GM23338 (cell line): ENCODE measurements at regions not wholly inside any gene's neighbourhood (a gene's known extent, or its start where the extent isn't known, plus 50 kb on each side); places are given as distances from the start of the nearest gene placed in this dataset.

Source experiments
- ATAC-seq: fragments of 200-7000 bp; cut with Tn5 transposase; 3 replicates; pipeline ENCODE4 v1.9.1; 2020
- DNase-seq: peaks from one replicate; pipeline ENCODE4 v3.0.0-alpha.2; 2015; ENCODE audit warnings: low spot score
- H2AFZ ChIP-seq: fragments of 200-600 bp; sonication (generic); 2 replicates; pipeline ENCODE4 v1.8.0; 2016; ENCODE audit warnings: antibody characterized with exemption, mild to moderate bottlenecking, moderate library complexity
- H3F3A ChIP-seq: fragments of 200-600 bp; sonication (generic); replicated peaks from 2 replicates; pipeline ENCODE4 v1.8.0; 2017; ENCODE audit warnings: antibody characterized with exemption, mixed run types, low read depth
- H3K27ac ChIP-seq: fragments of 200-600 bp; sonication (generic); 2 replicates; pipeline ENCODE4 v1.6.1; 2016; ENCODE audit warnings: low read depth
- H3K27me3 ChIP-seq: fragments of 200-600 bp; sonication (generic); 2 replicates; pipeline ENCODE4 v1.8.0; 2016; ENCODE audit warnings: mild to moderate bottlenecking, mixed run types, moderate library complexity; ENCODE audit not compliant: insufficient read depth
- H3K36me3 ChIP-seq: fragments of 200-600 bp; sonication (generic); 2 replicates; pipeline ENCODE4 v1.8.0; 2016; ENCODE audit warnings: mild to moderate bottlenecking; ENCODE audit not compliant: insufficient read depth
- H3K4me1 ChIP-seq: fragments of 200-600 bp; sonication (generic); 2 replicates; pipeline ENCODE4 v1.8.0; 2016; ENCODE audit warnings: mild to moderate bottlenecking, moderate library complexity; ENCODE audit not compliant: insufficient read depth
- H3K4me2 ChIP-seq: fragments of 200-600 bp; sonication (generic); 2 replicates; pipeline ENCODE4 v1.7.1; 2017; ENCODE audit warnings: mixed run types
- H3K4me3 ChIP-seq: fragments of 200-600 bp; sonication (generic); 2 replicates; pipeline ENCODE4 v1.6.1; 2016; ENCODE audit warnings: mixed run types
- H3K79me2 ChIP-seq: fragments of 200-600 bp; sonication (generic); replicated peaks from 2 replicates; pipeline ENCODE4 v1.8.0; 2017; ENCODE audit warnings: mild to moderate bottlenecking; ENCODE audit not compliant: insufficient read depth
- H3K9me2 ChIP-seq: fragments of 200-600 bp; sonication (generic); 2 replicates; pipeline ENCODE4 v1.8.0; 2017; ENCODE audit not compliant: insufficient read depth
- H4K20me1 ChIP-seq: fragments of 200-600 bp; sonication (generic); replicated peaks from 2 replicates; pipeline ENCODE4 v1.8.0; 2017; ENCODE audit warnings: mild to moderate bottlenecking; ENCODE audit not compliant: insufficient read depth
- H3K27ac Mint-ChIP-seq: 2 replicates; pipeline ENCODE4 v1.8.0; 2020; ENCODE audit warnings: inconsistent platforms, mild to moderate bottlenecking, moderate library complexity, mixed read lengths
- H3K27me3 Mint-ChIP-seq: 3 replicates; pipeline ENCODE4 v1.8.0; 2022; ENCODE audit warnings: low read depth, mild to moderate bottlenecking, moderate library complexity, mixed read lengths, inconsistent platforms; ENCODE audit not compliant: insufficient read depth, poor library complexity
- H3K36me3 Mint-ChIP-seq: 3 replicates; pipeline ENCODE4 v1.8.0; 2021; ENCODE audit warnings: low read depth, mild to moderate bottlenecking, inconsistent platforms, moderate library complexity, mixed read lengths
- H3K4me1 Mint-ChIP-seq: 3 replicates; pipeline ENCODE4 v1.8.0; 2020; ENCODE audit warnings: mild to moderate bottlenecking, inconsistent platforms, mixed read lengths
- H3K4me3 Mint-ChIP-seq: 3 replicates; pipeline ENCODE4 v1.8.0; 2021; ENCODE audit warnings: moderate library complexity, mild to moderate bottlenecking, inconsistent platforms, mixed read lengths
- H3K9me3 Mint-ChIP-seq: 3 replicates; pipeline ENCODE4 v1.8.0; 2020; ENCODE audit warnings: moderate library complexity, mild to moderate bottlenecking, inconsistent platforms, mixed read lengths
- CREB1 ChIP-seq: fragments of 250-450 bp; sonication (Bioruptor Pico); IDR thresholded peaks from 2 replicates; pipeline ENCODE4 v1.5.0; 2020; ENCODE audit warnings: low read depth, mild to moderate bottlenecking, moderate library complexity
- CTCF ChIP-seq, 2 experiments: fragments of 200-600 bp in 1 of 2; sonication (generic) in 1 of 2; conservative IDR thresholded peaks; 2 replicates each; pipeline versions ENCODE4 v1.5.1 to v1.6.1; 2016 to 2017; ENCODE audit warnings: antibody characterized with exemption in 2 of 2, low read depth in 2 of 2, mild to moderate bottlenecking in 2 of 2, moderate library complexity in 1 of 2
- ETS1 ChIP-seq: IDR thresholded peaks from 2 replicates; pipeline ENCODE4 v1.6.1; 2016; ENCODE audit warnings: antibody characterized with exemption
- EZH2 ChIP-seq: fragments of 200-600 bp; sonication (generic); IDR thresholded peaks from one replicate; pipeline ENCODE4 v1.8.0; 2017; ENCODE audit warnings: antibody characterized with exemption, mild to moderate bottlenecking, low read depth; ENCODE audit not compliant: unreplicated experiment
- JUNB ChIP-seq: IDR thresholded peaks from one replicate; pipeline ENCODE4 v1.6.1; 2016; ENCODE audit warnings: antibody characterized with exemption; ENCODE audit not compliant: unreplicated experiment
- NANOG ChIP-seq: IDR thresholded peaks from 2 replicates; pipeline ENCODE4 v1.6.1; 2016; ENCODE audit warnings: antibody characterized with exemption, borderline replicate concordance
- ZNF114 ChIP-seq: fragments of 250-450 bp; sonication (Bioruptor Pico); IDR thresholded peaks from 2 replicates; pipeline ENCODE4 v1.5.0; 2020; ENCODE audit warnings: mild to moderate bottlenecking, moderate library complexity
- ZNF462 ChIP-seq: fragments of 250-450 bp; sonication (Bioruptor Pico); IDR thresholded peaks from 2 replicates; pipeline ENCODE4 v1.5.0; 2020; ENCODE audit warnings: mild to moderate bottlenecking, moderate library complexity

- Mint-ChIP-seq H3K4me1 (peaks cover 7% of the 10 kb centered on the region; the same call in 2 of the 3 replicates), H3K36me3 (no peaks in the 10 kb centered on the region), H3K27ac (no peak overlapping the region), H3K9me3 (no peaks in the 10 kb centered on the region), H3K27me3 (peaks cover 3% of the 10 kb centered on the region), H3K4me3 (no peak overlapping the region)
- H4K20me1 ChIP-seq, result no peaks in the 10 kb centered on the region
- no peaks in the 10 kb centered on the region for H3K36me3 ChIP-seq
- TF ChIP-seq ZNF114 (CRISPR knock-in tag) (no peak), ETS1 (no peak), EZH2 (no peak), NANOG (no peak), ZNF462 (CRISPR knock-in tag) (no peak), CTCF (conservative IDR thresholded peaks at IDR 0.05; ENCODE audit: low read depth in 2 of 2) (no peak), CREB1 (CRISPR knock-in tag) (no peak), JUNB (no peak)
- H3K4me1 ChIP-seq, result peaks cover 8% of the 10 kb centered on the region
- H3F3A ChIP-seq, result no peaks in the 10 kb centered on the region
- no peak overlapping the region for H2AFZ ChIP-seq
- H3K4me3 ChIP-seq, result no peak overlapping the region
- H3K27me3 ChIP-seq, result no peaks in the 10 kb centered on the region
- no peak overlapping the region for H3K27ac ChIP-seq
- no peaks in the 10 kb centered on the region for H3K9me2 ChIP-seq
- no peaks in the 10 kb centered on the region for H3K79me2 ChIP-seq
- no peak overlapping the region for H3K4me2 ChIP-seq
- ATAC-seq (no peak), DNase-seq (no peak)
Observed at GRCh38 chr4:81594490-81595159, 122.9 kb upstream of the RASGEF1B start.
